Astrocyte of the hippocampus (primary cell): ENCODE measurements at regions not wholly inside any gene's neighbourhood (a gene's known extent, or its start where the extent isn't known, plus 50 kb on each side); places are given as distances from the start of the nearest gene placed in this dataset.

Source experiments
- DNase-seq: peaks from one replicate; pipeline ENCODE4 v3.0.0; 2011; ENCODE audit warnings: low read depth, low spot score

DNA sequence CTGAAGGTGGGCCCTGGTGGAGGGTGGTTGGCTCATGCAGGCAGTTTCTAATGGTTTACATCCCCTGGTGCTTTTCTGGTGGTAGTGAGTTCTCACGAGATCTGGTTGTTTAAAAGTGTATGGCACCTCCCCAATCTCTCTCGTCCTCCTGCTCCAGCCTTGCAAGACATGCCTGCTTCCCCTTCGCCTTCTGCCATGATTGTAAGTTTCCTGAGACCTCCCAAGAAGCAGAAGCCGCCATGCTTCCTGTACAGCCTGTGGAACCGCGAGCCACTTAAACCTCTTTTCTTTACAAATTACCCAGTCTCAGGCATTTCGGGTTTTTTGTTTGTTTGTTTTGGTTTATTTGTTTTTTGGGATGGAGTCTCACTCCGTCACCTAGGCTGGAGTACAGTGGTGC, 173.2 kb downstream of the MN1 start:
- no peak for DNase-seq

DNA sequence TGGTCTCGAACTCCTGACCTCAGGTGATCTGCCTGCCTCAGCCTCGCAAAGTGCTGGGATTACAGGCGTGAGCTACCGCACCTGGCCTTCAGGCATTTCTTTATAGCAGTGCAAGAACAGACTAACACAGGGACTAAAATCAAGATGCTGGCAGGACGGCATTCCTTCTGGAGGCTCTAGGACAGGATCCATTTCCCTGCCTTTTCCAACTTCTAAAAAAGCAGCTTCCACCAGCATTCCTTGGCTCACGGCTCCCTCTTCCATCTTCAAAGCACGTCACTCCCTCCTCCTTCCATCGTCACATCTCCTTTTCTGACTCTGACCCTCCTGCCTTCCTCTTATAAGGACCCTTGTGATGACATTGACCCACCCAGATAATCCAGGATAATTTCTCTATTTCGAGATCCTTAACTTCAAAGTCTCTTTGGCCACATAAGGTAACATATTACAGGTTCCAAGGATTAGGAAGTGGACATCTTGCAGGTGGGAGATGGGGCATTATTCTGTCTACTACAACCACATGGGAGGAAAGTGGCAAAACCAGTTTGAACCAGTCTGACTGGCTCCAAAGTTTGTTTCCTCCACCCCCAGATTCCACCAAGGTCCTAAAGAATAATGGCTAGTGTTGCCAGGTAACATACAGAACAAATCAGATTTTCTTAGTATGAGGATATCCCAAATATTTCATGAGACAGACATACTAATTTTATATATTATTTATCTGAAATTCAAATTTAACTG, 172.5 kb downstream of the MN1 start:
- no peak for DNase-seq

- no peak for DNase-seq
These were observed 171.5 kb downstream of the MN1 start for GRCh38 chr22:27629908-27630673.

DNA sequence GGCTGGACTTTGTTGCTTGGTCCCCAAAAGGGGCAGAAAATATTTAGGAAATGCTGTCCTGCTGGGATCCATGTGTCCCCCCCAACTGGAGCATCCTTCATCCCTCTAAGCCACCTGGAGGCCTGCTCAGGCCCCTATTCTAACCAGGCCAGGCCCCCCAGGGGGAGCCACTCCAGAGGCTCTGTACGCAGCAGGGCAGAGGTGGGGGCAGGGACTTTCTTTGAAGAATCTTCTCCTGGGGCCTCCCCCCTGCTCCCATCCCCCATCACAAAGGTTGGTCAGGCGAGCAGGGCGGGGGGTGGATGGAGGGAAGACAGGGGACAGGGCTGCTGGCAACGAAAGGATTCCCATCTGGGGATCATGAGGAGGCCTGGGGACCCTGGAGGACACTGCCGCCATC, 170.8 kb downstream of the MN1 start:
- no peak for DNase-seq

DNA sequence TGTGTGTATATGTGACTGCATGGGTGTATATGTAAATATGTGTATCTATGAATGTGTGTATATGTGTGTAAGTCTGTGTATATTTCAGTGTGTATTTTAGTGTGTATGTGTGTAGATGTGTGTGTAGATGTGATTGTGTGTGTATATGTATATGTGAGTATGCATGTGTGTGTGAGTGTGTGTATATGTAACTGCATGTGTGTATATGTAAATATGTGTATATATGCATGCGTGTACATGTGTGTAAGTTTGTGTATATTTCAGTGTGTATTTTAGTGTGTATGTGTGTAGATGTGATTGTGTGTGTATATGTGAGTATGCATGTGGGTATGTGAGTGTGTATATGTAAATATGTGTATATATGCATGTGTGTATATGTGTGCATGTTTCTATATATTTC, 169.9 kb downstream of the MN1 start:
- DNase-seq: no peak

DNA sequence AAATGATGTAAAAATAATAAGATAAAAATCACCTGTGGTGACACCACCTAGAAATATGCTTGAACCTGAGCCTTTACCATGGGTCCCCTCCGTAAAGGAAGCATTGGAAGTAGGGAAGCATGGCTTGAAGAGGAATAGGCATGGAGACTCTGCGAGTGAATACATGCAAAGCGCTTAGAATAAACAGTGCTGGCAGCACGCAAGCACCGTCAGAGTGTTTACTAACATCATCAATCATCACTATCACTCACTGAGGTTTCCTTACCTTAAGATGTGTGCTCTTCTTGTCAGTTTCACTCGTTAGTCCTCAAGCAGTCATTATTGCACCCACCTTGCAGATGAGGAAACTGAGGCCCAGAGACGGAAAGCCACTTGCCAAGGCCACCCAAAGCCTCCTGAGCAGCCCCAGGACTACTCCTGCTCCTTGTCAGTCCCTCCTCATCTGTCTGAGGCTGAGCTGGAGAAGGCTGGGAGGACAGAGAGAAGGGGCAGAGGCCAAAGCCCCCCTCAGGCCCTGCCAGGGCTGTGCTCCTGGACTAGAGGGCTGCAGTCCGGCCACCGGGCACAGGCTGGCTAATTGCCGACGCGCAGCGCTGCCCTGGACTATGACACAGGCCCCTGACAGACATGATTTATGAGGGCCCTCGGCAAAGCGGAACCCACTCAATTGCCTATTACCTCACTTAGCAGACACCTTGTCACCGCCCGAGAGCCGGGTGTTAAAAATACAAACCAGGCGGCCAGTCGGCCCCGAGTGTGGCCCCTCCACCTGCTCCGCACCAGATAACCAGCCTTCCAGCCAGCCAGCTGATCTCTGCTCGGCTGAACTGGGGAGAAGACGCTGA, 168.9 kb downstream of the MN1 start:
- no peak for DNase-seq

GRCh38 chr22:27633296-27633871, 168.2 kb downstream of the MN1 start:
- DNase-seq: no peak

DNA sequence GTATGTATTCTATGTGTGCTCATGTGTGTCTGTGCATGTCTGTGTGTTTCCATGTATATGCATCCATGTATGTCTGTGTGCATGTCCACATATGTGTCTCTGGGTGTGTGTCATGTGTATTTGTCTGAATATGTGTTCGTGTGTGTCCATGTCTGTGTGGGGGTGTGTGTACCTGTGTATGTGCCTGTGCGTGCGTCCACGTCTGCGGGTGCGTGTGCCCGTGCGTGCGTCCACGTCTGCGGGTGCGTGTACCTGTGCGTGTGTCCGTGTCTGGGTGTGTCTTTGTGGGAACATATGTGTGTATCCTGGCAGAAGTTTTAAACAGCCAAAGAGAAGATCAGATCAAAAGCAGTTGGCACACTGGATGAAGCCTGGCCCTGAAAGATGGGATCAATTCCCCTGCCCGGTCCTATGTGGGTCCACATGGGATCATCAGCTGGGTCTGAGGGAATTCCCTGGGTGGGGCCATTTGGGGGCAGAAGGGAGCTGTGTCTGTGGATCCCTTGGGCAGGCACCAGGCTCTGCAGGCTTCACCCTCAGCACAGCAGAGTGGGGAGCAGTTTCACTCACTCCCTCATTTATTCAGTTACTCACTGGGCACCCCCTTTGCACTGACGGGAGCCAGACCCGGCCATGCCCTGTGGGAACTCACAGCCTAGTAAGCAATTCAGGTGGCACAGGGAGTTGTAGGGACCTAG, 167.4 kb downstream of the MN1 start:
- DNase-seq: no peak

DNA sequence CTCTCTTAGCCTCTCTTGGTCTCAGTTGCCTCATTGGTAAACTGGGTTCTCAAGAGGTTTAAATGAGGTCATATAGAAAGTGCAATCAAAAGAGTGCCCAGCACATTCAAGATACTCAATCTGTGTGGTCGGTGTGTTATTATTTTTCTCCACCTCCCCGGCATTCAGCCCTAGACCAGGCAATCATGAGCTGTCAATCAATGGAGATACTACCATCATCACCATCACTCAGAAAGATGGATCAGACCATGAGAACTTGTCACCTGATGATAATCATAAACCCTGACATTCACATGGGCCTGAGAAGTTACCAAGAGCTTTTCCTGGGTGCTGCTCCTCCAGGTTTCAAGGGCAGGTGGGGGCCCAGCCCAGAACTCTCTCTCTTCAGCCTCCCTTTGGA, 166.1 kb downstream of the MN1 start:
- DNase-seq: no peak

GRCh38 chr22:27635852-27636251, 165.7 kb downstream of the MN1 start:
- no peak for DNase-seq

GRCh38 chr22:27636716-27637508, 164.6 kb downstream of the MN1 start:
- no peak for DNase-seq

GRCh38 chr22:27637604-27638003, 164.0 kb downstream of the MN1 start:
- peak; percentile 32 for DNase-seq

- no peak for DNase-seq
These were observed 163.0 kb downstream of the MN1 start for GRCh38 chr22:27638329-27639233.

- DNase-seq: no peak
These were observed 162.1 kb downstream of the MN1 start for GRCh38 chr22:27639248-27640086.

DNA sequence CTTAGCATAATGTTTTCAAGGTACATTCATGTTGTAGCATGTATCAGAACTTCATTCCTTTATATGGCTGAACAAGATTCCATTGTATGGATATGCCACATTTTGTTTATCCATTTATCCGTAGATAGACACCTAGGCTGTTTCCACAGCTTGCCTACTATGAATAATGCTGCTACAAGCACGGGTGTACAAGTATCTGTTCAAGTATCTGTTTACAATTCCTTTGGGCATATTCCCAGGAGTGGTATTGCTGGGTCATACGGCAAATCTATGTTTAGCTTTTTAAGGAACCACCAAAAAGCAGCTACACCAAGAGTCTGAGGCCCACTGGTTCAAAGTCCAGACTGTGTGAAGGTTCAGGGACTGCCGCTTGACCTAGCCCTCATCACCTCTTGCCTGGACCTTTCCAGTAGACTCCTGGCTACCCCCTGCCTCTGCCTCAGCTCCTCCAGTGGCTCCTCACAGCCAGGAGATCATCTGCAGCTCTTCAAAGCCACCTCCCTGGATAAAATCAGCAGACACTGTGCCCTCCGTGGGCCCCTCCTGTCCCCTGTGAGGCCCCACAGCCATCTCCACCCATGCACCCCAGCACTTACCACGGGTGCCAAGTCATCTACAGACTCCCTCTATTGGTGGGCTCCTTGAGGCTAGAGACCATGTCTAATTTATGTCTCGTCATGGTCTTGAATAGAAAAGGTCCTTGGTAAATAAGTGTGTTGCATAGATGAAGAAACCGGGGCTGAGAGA, 160.3 kb downstream of the MN1 start:
- DNase-seq: no peak

- peak; percentile 63 for DNase-seq
These were observed 159.3 kb downstream of the MN1 start for GRCh38 chr22:27642104-27642800.

DNA sequence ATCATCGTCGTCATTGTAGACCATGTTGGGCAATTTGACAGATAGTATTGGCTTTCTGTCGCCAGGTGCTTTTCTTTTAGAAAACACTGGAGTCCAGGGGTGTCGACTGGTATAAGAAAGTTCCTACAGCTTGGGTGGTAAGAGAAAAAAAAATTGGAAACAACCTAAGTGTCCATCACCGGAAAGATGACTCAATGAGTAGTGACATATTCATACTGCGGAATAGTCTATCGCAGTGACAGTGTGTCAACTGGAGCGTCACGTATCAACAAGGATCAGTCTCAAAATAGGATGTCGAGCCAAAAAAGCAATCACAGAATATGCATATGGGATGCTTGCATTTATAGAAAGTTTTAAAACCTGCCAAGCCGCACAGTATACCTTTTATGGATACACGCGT, 157.6 kb downstream of the MN1 start:
- DNase-seq: no peak
